Skeletal muscle satellite cell (primary cell): ENCODE measurements at regions not wholly inside any gene's neighbourhood (a gene's known extent, or its start where the extent isn't known, plus 50 kb on each side); places are given as distances from the start of the nearest gene placed in this dataset.

ENCODE experiments used
- H3K27me3 ChIP-seq: 2 replicates; pipeline ENCODE4 v1.7.0; 2013; ENCODE audit warnings: low read length; ENCODE audit not compliant: control insufficient read depth, insufficient read depth
- H3K36me3 ChIP-seq: 2 replicates; pipeline ENCODE4 v1.7.0; 2013; ENCODE audit warnings: mild to moderate bottlenecking, control low read depth, low read length; ENCODE audit not compliant: insufficient read depth
- H3K4me1 ChIP-seq: 2 replicates; pipeline ENCODE4 v1.7.0; 2013; ENCODE audit warnings: low read length; ENCODE audit not compliant: control insufficient read depth, insufficient read depth
- H3K4me2 ChIP-seq: 2 replicates; pipeline ENCODE4 v1.7.0; 2013; ENCODE audit warnings: mild to moderate bottlenecking, low read length
- H3K4me3 ChIP-seq: 2 replicates; pipeline ENCODE4 v1.7.0; 2013; ENCODE audit warnings: low read length
- H3K9ac ChIP-seq: 2 replicates; pipeline ENCODE4 v1.7.0; 2013; ENCODE audit warnings: mild to moderate bottlenecking, low read depth, low read length, moderate library complexity
- H3K9me3 ChIP-seq: replicated peaks from 2 replicates; pipeline ENCODE4 v1.7.0; 2013; ENCODE audit warnings: mild to moderate bottlenecking, control low read depth, low read length
- small RNA-seq: library from RNA; depleted of rRNA; stranded (forward); fragments of <200 nt; gene quantifications from one replicate; pipeline ENCODE3, GENCODE V24; 2012

GRCh38 chr2:134199123-134199522 lies 54.7 kb upstream of the MGAT5 start:
- Histone ChIP-seq H3K4me2 (no peak overlapping the region), H3K9me3 (no peaks in the 10 kb centered on the region), H3K27me3 (no peaks in the 10 kb centered on the region), H3K9ac (no peak overlapping the region), H3K4me1 (peaks cover 4% of the 10 kb centered on the region), H3K36me3 (no peaks in the 10 kb centered on the region), H3K4me3 (no peak overlapping the region)

- no peaks in the 10 kb centered on the region for H3K9me3 ChIP-seq
- no peak overlapping the region for H3K4me3 ChIP-seq
- no peaks in the 10 kb centered on the region for H3K27me3 ChIP-seq
- H3K9ac ChIP-seq = no peak overlapping the region
- H3K4me2 ChIP-seq = no peak overlapping the region
- peaks cover 4% of the 10 kb centered on the region for H3K4me1 ChIP-seq
- no peaks in the 10 kb centered on the region for H3K36me3 ChIP-seq
Observed at GRCh38 chr2:134200036-134200618, 53.7 kb upstream of the MGAT5 start.

- no peak overlapping the region for H3K4me3 ChIP-seq
- H3K4me1 ChIP-seq = peaks cover 17% of the 10 kb centered on the region
- no peak overlapping the region for H3K9ac ChIP-seq
- no peaks in the 10 kb centered on the region for H3K9me3 ChIP-seq
- H3K4me2 ChIP-seq = no peak overlapping the region
- H3K27me3 ChIP-seq = no peaks in the 10 kb centered on the region
- H3K36me3 ChIP-seq = no peaks in the 10 kb centered on the region
Observed at GRCh38 chr2:134201533-134201932, 52.3 kb upstream of the MGAT5 start.

- Histone ChIP-seq H3K4me3 (no peak overlapping the region), H3K4me1 (peaks cover 24% of the 10 kb centered on the region)
Observed at GRCh38 chr2:134202371-134202770, 51.5 kb upstream of the MGAT5 start.

GRCh38 chr2:134203175-134203574 lies 50.7 kb upstream of the MGAT5 start:
- H3K4me1 ChIP-seq = peaks cover 26% of the 10 kb centered on the region
- no peaks in the 10 kb centered on the region for H3K27me3 ChIP-seq
- no peak overlapping the region for H3K4me2 ChIP-seq
- no peak overlapping the region for H3K4me3 ChIP-seq
- no peak overlapping the region for H3K9ac ChIP-seq
- no peaks in the 10 kb centered on the region for H3K36me3 ChIP-seq
- H3K9me3 ChIP-seq = no peaks in the 10 kb centered on the region

More at GRCh38 chr2:134202371-134202770, 51.5 kb upstream of the MGAT5 start:
- H3K4me2 ChIP-seq = no peak overlapping the region
- no peak overlapping the region for H3K9ac ChIP-seq
- no peaks in the 10 kb centered on the region for H3K36me3 ChIP-seq
- H3K27me3 ChIP-seq = no peaks in the 10 kb centered on the region
- H3K9me3 ChIP-seq = no peaks in the 10 kb centered on the region

Small RNAs in the stretch of these regions (small RNA-seq; reads per million reads assigned to genes)
- 0.21 reads per million for gene MIR3679
